GM18868 (cell line): ENCODE measurements at regions not wholly inside any gene's neighbourhood (a gene's known extent, or its start where the extent isn't known, plus 50 kb on each side); places are given as distances from the start of the nearest gene placed in this dataset.

Source experiments
- ATAC-seq: cut with Tn5 transposase; IDR thresholded peaks from one replicate; pipeline ENCODE4 v1.9.1; 2021; ENCODE audit warnings: mild to moderate bottlenecking, moderate library complexity; ENCODE audit not compliant: unreplicated experiment

GRCh38 chr6:28696167-28696566 lies 170.5 kb downstream of the GPX5 start:
- ATAC-seq: no peak

- no peak for ATAC-seq
These were observed 171.0 kb downstream of the GPX5 start for GRCh38 chr6:28696682-28697081.

GRCh38 chr6:28707387-28708282 lies 182.0 kb downstream of the GPX5 start:
- ATAC-seq: no peak

- no peak for ATAC-seq
These were observed 184.0 kb downstream of the GPX5 start for GRCh38 chr6:28709478-28710349.

DNA sequence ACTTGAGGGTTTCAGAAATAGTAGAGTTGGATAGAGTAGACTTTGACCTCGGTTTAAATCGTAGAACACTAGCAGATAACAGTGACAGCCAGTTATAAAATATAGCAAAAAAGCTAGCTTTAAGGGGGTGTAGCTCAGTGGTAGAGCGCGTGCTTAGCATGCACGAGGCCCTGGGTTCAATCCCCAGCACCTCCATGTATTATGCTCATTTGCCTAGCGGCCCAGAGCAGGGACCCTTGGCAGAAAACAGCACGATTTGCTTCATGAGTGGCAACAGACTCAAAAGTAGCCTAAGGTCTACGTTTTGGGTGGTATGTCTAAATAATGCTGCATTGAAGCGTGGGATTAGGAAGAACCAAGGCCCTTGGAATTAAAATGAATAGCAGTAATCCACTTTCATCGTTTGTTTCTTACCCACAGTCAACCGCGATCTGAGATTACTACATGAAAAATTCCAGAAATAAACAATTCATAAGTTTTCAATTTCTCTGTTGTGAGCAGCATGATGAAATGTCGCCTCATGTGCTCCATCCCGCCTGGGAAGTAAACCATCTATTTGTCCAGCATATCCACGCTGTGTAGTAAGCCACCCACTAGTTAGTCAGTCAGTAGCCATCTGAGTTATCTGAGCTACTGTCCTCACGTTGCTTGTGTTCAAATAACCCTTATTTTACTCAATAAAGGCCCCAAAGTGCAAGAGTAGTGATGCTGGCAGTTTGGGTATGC lies 184.9 kb downstream of the GPX5 start:
- ATAC-seq: no peak

GRCh38 chr6:28711325-28711724 lies 185.6 kb downstream of the GPX5 start:
- ATAC-seq: no peak

DNA sequence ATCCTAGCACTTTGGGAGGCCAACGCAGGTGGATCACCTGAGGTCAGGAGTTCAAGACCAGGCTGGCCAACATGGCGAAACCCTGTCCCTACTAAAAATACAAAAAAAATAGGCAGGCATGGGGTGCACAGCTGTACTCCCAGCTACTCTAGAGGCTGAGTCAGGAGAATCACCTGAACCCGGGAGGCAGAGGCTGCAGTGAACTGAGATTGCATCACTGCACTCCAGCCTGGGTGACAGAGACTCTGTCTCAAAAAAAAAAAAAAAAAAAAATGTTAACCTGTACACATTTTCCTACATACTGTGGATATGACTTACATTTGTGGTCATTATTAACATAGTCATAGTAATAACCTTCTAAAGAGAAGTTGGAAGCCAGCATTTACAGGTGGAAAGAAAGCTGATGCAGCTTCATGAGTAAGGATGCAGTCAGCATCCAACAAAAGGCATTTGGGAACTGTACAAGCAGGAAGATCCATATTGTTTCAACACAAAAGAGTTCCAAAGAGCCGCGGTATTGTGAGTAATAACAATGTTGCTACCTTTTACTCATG lies 186.2 kb downstream of the GPX5 start:
- no peak for ATAC-seq

GRCh38 chr6:28712982-28713381 lies 187.3 kb downstream of the GPX5 start:
- ATAC-seq: no peak

GRCh38 chr6:28719275-28719940 lies 193.7 kb downstream of the GPX5 start:
- ATAC-seq: no peak

DNA sequence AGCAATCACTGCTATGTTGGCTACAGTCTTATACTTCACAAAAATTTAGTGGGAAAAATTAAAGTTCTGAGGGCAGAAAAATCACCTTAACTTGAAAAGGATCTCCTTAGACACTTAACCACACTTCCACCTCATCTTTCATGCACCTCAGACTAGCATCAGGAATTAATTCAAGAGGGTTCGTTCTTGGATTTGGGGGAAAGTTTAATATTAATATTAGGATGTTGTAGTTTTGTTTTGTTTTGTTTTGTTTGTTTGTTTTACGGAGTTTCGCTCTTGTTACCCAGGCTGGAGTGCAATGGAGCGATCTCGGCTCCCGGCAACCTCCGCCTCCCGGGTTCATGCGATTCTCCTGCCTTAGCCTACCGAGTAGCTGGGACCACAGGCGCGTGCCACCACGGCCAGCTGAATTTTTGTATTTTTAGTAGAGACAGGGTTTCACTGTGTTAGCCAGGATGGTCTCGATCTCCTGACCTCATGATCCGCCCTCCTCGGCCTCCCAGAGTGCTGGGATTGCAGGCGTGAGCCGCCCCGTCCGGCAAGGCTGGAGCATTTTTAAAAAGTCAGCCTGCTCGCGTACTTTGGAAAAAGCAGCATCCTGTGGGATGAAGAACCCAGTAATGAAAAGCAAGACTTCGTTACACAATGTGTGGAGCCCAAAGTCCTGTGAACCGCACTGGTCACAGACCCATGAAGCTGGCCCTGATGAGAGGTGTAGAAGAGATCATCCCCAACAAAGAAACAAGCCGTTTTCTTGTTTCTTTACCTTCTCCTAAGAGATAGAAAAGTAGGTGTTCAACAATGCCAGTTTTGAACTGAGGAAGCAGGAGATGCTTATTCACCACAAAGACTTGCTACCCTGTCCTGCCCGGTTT lies 194.9 kb downstream of the GPX5 start:
- no peak for ATAC-seq

DNA sequence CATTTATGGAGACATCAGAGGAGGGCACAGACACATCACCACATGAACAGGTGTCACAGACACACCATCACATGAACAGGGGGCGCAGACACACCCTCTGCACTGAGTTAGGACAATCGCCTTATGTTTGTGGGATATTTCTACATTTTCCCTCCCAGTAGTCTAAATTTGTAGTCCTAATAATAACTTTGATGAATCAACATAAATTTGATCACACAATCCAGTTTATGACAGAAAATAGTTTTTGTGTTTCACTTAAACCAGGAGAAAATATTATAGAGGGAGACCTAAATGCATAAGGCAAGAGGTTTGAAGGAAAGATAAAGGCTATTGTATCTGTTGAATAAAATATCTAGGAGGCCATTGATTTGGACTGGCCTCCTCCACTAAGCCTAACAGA lies 195.7 kb downstream of the GPX5 start:
- ATAC-seq: no peak

DNA sequence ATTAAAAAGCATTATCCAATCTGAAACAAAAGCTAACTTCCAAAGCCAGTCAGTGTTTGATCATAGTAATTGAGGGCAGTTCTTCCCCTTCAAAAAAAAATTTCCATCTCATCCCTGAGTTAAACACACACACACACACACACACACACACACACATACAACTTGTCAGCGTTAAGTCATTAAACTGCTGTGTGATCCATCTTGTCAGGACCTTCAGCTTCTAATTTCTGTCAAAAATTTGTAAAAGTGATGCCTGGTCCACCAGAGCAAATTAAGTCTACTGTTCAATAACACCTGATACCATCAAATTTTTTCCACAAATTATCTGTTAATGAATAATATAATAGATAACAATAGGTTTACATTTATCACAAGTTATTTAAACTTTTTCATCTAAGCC lies 198.7 kb downstream of the GPX5 start:
- ATAC-seq: no peak

DNA sequence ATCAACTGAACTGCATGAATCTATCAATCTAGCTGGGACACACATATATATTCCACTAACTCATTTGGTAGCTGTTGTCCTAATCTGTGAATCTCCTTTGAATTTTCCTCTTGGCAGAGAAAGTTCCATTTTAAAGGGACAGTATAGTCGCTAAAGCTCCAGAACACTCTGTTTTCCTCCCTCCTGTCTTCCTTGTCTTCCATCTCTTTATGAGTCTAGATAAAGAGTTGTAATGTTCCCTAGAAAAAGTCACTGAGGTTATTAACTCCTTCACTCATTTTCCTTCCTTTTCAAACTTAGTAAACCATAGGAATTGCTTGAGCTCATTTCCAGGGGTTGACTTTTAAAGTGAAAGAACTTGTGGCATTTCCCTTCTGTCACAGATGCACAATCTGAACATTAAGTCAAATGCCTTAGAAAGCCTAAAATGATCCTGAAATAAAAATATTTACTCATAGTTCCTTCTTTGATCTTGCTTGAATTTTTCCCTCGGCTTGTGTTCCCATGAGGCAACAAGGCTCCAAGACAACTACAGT lies 198.4 kb downstream of the TRIM27 start:
- no peak for ATAC-seq

- ATAC-seq: no peak
These were observed 197.9 kb downstream of the TRIM27 start for GRCh38 chr6:28725890-28726348.

DNA sequence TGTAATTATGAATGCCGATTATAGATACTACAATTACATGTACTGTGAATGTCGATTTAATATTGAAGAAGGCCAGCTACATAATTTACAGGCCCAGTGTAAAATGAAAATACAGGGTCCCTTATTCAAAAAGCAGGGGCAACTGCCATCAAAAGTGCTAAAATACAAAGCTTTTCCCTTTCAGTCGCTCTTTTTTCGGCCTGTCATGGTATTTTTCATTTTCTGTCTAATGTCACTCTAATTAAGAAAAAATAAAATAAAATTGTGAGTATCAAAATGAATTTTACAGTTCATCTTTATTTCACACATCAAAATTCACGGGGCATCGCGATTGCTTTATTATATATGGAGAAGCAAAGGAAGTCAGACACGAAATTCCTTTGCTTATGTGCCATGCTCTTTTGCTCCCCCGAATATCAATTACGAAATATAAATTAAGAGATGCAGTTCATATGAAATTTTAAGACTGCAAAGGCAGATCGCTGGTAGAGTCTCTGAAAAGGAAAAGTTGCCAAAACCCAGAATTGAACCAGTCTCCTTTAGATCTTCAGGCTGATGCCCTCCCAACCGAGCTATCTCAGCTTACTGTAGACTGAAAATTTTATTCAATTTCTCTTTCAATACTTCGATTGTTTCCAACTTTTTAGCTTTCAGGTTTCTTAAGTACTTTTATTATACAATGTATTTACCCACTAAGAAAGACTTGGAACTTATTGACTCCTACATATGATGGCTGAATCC lies 197.0 kb downstream of the TRIM27 start:
- ATAC-seq: no peak

DNA sequence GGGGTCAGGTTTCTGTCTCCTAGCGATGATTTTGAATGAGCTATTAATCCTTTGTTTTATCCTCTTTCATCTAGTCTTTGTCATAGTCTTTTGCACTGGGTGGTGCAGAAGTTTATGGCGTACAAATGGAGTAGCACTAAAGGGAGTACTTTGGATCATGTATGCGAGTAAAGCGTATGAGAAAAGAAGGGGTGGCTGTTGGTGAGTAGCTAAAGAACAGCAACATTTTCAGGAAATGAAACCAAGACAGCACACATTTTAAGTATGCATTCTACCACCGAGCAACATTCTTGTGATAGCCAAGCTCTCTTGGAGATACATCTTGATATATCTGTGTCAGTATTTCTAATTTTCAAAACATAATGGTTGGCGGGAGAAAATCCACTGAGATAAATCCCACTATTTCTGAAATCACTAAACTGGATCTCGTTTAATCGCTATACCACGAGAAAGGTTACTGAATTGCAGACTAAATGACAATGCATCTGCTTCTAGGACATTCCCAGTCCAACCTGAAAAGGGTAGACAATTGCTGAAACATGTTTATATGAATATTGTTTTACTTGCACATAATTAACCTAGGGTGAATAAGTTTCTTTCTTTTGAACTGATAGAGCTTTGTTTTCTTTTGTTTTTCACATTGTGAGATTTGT lies 196.1 kb downstream of the TRIM27 start:
- no peak for ATAC-seq

DNA sequence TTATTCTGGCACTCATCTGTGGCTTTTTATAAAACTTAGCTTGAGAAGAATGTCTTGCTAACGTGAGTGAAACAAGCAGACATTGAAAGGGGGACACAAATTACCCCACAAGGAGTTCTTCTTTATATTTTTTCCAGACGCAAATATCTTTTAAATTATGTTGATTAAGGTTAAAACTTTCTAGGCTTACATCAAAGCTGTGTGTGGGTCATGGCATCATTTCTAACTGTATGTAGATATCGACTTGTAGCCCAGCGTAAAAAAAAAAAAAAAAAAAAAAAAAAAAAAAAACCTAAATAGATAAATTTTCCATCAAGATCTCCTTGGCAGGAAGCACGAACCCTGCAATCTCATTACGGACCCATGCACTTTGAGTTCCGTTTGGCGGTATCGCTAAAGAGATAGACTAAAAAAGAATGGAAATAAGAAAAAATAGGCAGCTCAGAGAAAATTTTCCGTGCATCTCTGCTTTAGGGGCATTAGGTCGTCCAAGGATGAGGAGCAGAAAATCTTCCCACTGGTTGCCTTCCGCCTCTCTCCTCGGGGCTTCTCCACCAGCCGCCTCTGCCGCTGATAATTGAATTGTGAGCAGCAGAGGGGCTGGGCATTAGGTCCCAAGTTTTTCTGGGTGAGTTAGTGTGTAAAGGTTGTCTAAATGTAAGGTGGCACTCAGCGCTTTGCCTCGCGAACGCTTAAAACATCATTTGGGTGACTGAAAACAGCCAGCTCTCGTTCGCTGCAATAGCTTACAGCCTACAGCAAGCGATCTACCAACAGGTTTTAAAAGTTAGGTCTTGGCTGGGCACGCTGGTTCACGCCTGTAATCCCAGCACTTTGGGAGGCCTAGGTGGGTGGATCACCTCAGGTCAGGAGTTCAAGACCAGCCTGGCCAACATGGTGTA lies 194.0 kb downstream of the TRIM27 start:
- ATAC-seq: no peak
